GM18502 (cell line): ENCODE measurements at regions not wholly inside any gene's neighbourhood (a gene's known extent, or its start where the extent isn't known, plus 50 kb on each side); places are given as distances from the start of the nearest gene placed in this dataset.
"Not testable (repeated sequence)": the region's sequence is repeated elsewhere in the genome, so short reads cannot be mapped to it uniquely, and the experiment has no call there.

Experiments used
- ATAC-seq: cut with Tn5 transposase; IDR thresholded peaks from one replicate; pipeline ENCODE4 v1.9.1; 2021; ENCODE audit warnings: mild to moderate bottlenecking; ENCODE audit not compliant: unreplicated experiment, poor library complexity

- ATAC-seq = no peak
Measured at GRCh38 chr12:87599459-87599858, 429.7 kb downstream of the C12orf50 start.

- ATAC-seq = no peak
Measured at GRCh38 chr12:87597114-87597513, 432.1 kb downstream of the C12orf50 start.

GRCh38 chr12:87596636-87597035 lies 432.6 kb downstream of the C12orf50 start:
- ATAC-seq = no peak

GRCh38 chr12:87596134-87596533 lies 433.1 kb downstream of the C12orf50 start:
- no peak for ATAC-seq

GRCh38 chr12:87585882-87586557 lies 443.2 kb downstream of the C12orf50 start:
- ATAC-seq = no peak

- ATAC-seq = not testable (repeated sequence)
Measured at GRCh38 chr12:87579091-87579490, 450.1 kb downstream of the C12orf50 start.

- ATAC-seq = no peak
Measured at GRCh38 chr12:87575906-87576305, 453.3 kb downstream of the C12orf50 start.

- not testable (repeated sequence) for ATAC-seq
Measured at GRCh38 chr12:87566918-87567317, 462.3 kb downstream of the C12orf50 start.

GRCh38 chr12:87556985-87557384 lies 472.2 kb downstream of the C12orf50 start:
- ATAC-seq = no peak

- ATAC-seq = not testable (repeated sequence)
Measured at GRCh38 chr12:87531213-87531612, 498.0 kb downstream of the C12orf50 start.

GRCh38 chr12:87529413-87529812 lies 499.8 kb downstream of the C12orf50 start:
- no peak for ATAC-seq

GRCh38 chr12:87520968-87521367 lies 508.2 kb downstream of the C12orf50 start:
- ATAC-seq = no peak

- ATAC-seq = no peak
Measured at GRCh38 chr12:87518481-87518880, 510.7 kb downstream of the C12orf50 start.

- no peak for ATAC-seq
Measured at GRCh38 chr12:87518036-87518435, 511.2 kb downstream of the C12orf50 start.

- no peak for ATAC-seq
Measured at GRCh38 chr12:87513536-87514280, 515.5 kb downstream of the C12orf50 start.

GRCh38 chr12:87511371-87511770 lies 517.8 kb downstream of the C12orf50 start:
- no peak for ATAC-seq

- no peak for ATAC-seq
Measured at GRCh38 chr12:87509237-87509820, 519.9 kb downstream of the C12orf50 start.

GRCh38 chr12:87491598-87491997 lies 537.6 kb downstream of the C12orf50 start:
- no peak for ATAC-seq

GRCh38 chr12:87491089-87491488 lies 538.1 kb downstream of the C12orf50 start:
- ATAC-seq = no peak

- ATAC-seq = no peak
Measured at GRCh38 chr12:87469295-87469694, 559.9 kb downstream of the C12orf50 start.

- ATAC-seq = no peak
Measured at GRCh38 chr12:87467936-87468335, 561.3 kb downstream of the C12orf50 start.
